ENCODE measurements at regions not wholly inside any gene's neighbourhood (a gene's known extent, or its start where the extent isn't known, plus 50 kb on each side); places are given as distances from the start of the nearest gene placed in this dataset.

DNA sequence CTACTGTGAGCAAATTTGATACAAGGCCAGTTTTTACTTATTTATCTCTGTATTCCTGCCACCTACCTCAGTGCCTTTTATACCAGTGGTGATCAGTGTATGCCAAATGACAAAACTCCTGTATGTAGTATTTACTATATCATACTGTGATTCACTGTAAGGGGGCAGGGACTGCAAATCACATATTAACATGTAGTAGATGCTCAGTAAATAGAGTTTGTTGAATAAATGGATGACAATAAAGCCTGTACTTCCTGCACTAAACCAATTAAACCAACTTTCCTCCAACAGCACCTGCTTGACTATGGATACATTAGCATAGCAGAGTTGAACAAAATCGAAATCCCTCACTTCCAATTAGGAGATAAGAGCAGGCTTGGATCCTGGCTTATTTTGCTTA is 73.3 kb upstream of the C1orf87 start:
- DNase-seq, result no peak

DNA sequence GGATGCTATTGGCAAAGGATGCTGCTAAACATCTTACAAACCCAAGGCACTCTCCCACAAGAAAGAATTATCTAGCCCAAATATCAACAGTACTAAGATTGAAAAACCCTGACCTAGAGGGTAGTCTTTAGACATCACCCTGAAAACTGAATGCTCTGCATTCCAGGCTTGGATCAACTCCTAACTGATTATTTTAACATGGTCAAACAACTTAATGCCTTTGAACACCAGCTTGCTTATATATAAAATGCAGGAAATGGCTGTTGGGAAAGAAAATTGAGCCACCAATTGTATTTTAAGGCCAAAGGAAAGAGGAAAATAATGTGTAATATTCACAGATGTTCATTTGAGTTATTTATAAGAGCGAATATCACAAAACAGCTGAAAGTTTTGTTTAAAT is 72.2 kb upstream of the C1orf87 start:
- no peak for DNase-seq

DNA sequence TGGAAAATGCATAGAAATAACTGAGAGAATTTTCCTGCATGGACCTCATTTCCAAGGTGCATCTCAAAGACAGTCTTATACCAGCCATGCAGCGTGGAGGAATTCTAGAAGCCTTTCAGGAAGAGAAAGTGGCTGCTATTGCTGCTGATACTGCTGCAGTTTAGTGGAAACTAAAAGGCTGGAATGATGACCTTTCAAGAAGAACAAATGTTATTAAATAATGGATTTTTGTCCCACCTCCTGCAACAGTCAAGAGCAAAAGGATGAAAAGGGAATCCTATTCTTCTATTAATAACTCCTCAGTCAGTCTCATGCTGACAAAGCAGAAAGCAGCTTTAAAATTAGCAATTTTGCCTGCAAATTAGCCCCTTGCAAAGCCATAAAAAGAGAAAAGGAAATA is 68.2 kb upstream of the C1orf87 start:
- no peak for DNase-seq

DNA sequence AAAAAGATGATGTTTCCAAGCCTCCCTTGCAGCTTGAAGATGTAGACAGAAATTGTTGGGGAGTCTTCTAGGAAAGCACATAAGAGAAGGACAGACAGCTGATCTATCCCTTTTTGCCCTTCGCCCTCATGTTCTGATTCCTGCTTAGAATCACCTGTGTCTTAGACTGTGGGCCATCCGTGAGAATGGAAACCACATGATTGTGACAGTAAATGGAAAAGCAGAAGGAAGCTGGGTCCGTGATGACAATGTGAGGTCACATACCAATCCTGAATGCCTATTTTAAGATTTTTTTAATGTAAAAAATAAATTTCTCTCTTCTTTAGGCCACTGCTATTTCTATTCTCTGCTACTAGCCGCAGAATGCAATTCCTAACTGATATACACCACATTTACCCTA is 67.7 kb upstream of the C1orf87 start:
- DNase-seq, result no peak

DNA sequence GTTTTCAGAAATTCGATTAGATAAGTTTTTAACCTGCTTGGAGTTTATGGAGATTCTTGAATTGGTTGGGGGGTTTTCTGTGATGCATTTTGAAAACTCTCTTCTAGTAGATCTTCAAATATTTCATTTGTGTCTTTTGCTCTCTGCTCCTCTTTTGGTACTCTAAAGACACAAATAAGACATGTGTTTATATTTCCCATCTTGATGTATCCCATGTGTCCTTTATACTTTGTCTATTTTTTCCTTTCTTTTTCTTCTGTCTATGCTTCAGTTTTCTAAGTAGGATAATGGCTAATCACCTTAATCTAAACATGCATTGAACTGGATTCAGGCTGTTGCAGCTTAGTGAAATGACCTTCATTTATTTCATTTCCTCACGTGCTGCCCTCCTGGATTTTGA is 63.8 kb upstream of the C1orf87 start:
- DNase-seq, result no peak

DNA sequence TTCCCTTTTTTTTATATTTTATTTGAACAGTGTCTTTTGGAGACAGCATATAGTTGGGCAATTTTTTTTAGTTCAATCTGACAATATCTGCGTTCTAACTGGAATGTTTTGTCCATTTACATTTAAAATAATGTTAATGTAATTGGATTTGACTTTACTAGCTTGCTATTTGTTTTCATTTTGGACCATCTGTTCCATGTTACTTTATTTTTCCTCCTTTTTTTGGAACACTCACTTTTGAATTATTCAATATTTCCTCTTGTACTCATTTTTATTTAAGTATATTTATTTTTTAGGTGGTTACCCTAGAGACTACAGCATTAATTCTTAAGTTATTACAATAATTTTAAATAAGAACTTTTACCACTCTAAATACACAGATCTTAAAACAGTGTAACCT is 62.8 kb upstream of the C1orf87 start:
- DNase-seq, result no peak

DNA sequence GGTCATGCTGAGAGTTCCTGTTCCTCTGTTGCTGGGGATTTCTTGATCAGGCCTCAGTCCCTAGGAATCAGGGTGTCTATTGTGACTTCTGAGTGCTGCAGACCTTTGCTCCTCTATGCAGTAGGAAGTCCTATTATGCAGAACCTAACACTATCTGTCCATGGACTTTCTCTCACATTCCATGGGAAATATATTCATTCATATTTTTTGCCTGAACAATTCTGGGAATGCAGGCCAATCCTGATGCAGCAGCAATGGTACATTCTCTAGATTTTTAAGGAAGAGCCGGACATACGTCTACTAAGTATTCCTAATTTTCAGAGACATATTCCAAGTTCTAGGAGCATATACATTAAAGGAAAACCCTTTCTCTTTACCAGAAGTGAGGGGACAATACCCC is 61.1 kb upstream of the C1orf87 start:
- no peak for DNase-seq

DNA sequence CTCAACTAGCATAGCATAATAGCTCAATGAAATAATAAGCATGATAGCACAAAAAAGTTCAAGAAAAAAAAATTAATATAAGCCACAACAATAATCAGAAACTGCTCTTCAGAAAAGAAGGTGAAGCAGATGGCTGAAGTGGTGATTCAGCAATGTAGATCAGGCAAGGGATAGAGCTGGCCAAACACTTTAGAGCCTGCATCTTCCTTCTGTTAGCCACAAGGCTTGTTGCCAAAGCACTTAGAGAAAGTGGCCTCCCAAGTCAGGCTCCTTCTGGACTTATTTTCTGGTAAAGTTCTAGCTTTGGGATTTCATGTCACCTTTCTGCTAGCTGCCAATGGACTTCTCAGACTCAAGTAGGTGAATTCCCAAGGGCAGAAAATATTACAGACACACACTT is 60.3 kb upstream of the C1orf87 start:
- DNase-seq, result no peak

DNA sequence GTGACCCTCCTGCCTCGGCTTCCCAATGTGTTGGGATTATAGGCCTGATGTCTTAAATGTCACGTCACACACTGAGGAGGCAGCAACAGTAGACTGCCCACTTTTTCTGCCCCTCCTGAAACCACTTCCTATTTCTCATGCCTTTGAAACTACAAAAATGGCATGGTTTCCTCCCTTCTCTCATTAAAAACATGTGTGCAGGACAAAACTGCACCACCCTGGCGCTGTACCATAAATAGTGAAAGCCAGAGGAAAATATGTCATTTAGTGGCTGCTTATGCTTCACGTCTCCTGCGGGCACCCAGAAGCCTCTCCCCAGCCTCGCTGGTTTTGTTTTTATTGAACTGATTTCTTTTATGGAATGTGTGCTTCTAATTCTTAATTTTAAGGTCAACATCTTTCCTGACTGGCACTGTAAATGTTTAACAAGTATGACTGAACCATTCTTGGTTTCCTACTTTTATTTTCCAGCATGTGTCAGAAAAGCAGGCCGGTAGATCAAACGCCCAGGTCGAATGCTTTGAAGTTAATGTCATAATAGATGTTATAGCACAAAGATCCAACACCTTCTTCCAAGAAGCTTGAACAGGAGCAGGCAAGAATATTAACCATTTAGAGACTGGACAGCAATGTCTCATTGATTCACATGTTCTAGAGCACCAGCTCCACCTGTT is 59.6 kb upstream of the C1orf87 start:
- no peak for DNase-seq

DNA sequence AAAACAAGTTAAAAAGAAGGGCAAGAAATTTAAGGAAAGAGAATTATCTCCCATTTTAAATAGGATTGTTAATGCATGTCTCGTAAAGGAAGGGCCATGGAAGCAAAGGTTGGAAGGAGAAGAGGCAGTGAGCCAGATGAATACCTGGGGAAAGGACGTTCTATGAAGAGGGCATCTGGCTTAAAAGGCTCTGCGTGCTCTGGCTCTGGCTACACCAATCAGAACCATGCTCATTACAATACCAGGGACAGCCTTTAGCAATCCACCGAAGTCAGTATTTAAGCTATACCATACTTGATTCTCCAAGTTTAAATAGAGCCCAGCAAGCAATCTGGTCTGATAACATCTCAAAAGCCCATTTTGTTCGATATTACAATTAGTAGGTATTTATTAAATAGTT is 58.5 kb upstream of the C1orf87 start:
- no peak for DNase-seq

DNA sequence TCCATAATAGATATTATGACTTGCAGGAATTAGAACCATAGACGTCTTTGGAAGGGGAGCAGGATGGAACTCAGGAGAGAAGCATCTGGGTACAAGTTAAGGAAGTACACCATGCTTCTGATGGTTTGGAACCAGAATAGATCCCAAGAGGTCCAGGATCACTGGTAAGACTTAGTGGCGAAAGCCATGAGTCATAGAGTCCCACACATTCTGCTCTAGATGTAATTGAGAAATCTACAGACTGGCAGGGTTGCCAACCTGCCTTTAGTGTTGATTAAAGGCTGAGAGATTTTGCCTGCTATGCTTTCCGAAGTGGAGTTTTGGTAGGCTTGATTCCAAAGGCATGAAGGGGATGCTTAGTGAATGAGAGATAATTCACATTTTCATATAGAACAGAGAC is 57.1 kb upstream of the C1orf87 start:
- DNase-seq, result no peak

DNA sequence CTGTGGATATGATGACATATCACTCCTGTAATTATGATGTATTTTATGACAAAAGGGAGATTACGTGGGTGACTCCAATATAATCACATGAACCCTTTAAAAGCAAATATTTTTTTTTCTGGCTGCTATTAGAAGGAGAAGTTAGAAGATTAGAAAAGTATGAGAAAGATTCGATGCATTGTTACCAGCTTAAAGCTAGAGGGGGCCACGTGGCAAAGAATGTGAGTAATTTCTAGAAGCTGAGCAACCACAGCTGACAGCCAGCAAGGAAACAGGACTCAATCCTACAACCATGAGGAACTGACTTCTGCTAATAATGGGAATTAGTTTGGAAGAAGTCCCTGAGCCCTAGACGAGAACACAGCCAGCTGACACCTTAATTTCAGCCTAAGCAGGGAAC is 56.3 kb upstream of the C1orf87 start:
- DNase-seq, result no peak

DNA sequence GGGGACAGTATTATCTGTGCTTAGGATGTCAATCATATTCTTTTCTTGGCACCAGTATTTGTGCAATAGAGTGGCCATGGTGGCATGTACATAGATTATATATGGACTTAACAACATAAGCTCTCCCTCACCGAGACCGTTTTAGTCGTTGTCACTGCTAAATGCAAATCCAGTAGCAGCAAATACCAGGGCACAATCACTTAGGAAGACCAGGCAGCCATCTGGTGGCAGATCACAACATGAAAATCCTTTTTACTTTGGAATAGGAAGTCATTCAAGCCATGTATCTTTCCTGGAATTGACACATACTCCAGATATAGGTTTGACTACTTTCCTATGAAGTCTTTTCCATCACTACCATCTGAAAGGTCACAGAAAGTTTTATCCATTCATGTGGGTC is 53.2 kb upstream of the C1orf87 start:
- no peak for DNase-seq
